ENCODE measurements at regions not wholly inside any gene's neighbourhood (a gene's known extent, or its start where the extent isn't known, plus 50 kb on each side); places are given as distances from the start of the nearest gene placed in this dataset.

GRCh38 chr14:44700694-44701093, 193.6 kb upstream of the FSCB start:
- no peak for DNase-seq

GRCh38 chr14:44700184-44700583, 193.1 kb upstream of the FSCB start:
- no peak for DNase-seq

DNA sequence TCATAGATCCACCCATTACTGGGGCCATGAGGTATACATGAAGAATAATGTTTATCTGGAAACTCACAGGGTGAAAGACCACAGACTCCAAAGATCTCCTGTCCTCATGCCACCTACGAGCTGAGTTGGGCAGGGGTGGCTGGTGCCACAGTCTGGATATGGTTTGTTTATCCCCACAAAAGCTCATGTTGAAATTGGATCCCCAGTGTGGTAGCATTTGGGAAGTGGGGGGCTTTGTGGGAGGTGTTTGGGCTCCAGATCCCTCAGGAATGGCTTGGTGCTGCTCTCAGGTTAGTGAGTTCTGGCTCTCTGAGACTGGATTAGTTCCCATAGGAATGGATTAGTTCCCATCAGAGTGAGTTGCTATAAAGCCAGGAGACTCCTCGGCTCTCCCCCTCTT, 192.3 kb upstream of the FSCB start:
- no peak for DNase-seq

DNA sequence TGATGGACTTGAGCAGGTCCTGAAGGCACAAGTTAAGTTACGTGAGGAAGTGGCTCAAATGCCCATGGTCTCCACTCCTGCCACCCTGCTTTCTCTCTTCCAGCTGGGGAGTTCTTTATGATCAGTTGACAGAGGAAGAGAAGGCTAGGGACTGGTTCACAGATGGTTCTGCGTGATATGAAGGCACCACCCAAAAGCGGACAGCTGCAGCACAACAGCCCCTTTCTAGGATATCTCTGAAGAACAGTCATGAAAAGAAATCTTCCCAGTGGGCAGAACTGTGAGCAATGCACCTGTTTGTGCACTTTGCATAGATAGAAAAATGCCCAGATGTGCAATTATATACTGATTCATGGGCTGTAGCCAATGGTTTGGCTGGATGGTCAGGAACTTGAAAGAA, 162.4 kb upstream of the FSCB start:
- no peak for DNase-seq

DNA sequence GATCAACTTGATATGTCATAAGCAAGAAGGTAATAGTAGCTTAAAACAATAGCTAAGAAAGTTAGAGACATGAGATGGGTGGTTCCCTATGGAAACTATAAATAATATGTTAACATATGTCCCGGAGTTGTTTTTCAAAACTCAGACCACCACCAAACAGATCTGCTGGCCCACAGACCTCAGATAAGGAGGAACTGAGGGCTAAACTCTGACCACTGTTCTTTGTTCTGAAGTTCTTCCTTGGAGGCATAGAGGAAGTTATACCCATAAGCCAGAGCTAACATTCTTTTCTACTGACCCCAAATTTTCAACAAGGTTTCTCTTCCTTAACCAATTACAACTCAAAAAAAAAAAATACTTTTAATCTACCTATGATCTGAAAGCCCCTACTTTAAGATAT, 156.1 kb upstream of the FSCB start:
- DNase-seq: no peak

DNA sequence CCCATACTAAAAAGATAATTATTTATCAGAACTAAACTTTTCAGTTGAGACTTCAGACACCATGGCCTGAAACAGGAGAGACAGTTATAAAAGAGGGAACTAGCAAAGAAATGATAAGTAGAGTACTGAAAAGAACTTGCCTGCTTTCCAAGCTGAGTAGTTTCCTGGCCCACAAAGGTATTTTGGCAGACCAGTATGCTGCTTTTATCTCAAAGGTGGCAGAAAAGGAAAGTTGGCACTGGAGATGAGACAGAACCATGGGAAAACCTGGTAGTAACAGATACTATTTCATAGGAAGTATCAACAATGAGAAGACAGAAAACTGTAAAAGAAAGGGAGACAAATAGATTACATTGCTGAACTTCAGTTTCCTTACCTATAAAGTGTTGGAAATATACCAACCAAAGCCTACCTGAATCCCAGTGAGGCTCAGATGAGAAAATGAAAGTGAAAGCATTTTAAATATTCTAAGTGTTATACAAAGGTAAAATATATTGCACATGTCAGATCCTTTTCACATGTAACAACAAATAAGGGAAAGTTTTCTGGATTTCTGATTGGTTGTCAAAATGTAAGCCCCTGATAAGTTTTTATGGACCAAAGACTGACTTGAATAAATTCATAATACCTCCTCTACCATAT, 155.3 kb upstream of the FSCB start:
- DNase-seq: no peak

GRCh38 chr14:44658389-44658696, 151.3 kb upstream of the FSCB start:
- no peak for DNase-seq

- DNase-seq: peak; percentile 91
Observed at GRCh38 chr14:44657696-44658388, 150.8 kb upstream of the FSCB start.

DNA sequence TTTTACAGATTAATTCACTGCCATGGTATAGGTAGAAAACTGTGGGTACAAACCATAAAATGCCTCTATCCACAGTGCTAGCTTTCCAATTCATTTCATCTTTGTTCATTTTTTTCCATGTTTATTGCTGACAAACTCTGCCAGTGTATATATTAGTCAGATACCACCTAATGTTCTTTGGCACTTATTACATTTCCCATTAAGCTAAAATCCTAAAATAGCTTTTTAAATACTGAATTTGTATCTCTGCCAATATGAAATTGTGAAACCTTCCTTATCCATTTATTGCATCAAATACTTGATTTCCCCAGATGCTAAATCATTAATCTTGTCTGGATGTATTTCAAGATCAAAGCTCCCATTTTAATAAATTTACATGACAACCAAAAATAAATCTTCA, 150.1 kb upstream of the FSCB start:
- DNase-seq: peak; percentile 53

DNA sequence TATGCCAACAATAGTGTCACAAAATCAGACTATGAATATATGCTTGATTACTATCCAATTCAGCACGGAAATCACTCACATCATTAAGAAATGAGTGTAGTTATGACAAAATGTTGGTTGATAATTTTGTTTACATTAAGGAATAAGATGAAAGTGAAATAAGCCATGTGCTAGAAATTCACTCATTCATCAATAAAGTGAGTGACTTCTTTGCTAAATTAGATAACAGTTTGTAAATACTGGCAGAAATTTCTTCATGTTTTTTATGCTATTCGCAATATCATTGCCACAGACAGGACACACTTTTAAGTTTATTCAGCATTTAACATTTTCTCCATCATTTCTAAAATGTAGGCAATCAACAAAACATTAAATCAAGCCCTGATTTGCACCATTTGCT, 147.5 kb upstream of the FSCB start:
- DNase-seq: no peak

GRCh38 chr14:44653641-44654040, 146.6 kb upstream of the FSCB start:
- DNase-seq: no peak

DNA sequence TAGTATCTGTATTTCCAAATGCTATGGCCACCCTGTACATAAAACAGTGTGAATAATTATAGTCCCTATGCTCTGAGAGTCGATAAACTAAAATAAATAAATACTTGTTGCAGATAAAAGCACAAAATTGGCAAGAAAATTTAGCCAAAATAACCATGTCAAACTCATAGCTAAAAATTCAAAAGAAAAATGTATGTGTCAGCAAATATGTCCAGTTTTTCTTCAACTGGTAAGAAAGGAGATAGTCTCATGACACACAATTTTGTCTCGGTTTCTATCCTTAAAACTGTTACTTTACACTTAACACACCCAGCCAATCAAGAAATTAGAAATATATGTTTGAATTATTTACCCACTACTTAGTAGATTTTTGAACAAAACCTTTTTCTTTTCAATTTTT, 145.6 kb upstream of the FSCB start:
- no peak for DNase-seq

DNA sequence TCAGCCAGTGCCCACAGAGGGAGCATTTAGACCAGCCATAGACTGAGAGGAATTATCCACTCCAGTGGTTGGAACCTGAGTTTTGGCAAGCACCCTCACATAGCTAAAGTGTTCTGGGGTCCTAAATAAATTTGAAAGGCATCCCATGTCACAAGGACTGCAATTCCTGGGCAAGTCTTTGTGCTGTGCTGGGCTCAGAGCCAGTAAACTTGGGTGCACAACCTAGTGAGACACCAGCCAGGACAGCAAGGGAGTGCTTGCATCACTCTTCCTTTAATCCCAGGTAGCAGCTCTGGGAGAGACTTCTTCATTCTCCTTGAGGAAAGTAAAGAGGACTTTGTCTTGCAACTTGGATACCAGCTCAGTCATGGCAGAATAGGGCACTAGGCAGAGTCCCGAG, 142.0 kb upstream of the FSCB start:
- no peak for DNase-seq

DNA sequence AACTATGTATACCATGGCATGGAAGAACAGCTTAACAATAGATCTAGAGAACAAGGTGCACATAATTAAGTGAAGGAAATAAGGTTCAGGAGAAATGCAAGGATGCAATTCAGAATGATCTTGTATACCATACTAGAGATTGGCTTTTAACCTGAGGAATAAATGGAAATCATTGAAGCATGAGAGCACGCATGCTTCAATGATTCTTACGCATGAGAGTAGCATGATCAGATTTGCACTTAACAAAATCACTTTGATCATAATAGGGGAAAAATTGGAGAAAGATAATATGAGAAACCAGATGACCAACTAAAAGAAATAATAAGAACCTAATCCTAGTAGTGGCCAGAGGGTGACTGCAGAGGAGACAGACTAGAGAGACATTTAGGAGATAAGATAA, 133.3 kb upstream of the FSCB start:
- DNase-seq: no peak

DNA sequence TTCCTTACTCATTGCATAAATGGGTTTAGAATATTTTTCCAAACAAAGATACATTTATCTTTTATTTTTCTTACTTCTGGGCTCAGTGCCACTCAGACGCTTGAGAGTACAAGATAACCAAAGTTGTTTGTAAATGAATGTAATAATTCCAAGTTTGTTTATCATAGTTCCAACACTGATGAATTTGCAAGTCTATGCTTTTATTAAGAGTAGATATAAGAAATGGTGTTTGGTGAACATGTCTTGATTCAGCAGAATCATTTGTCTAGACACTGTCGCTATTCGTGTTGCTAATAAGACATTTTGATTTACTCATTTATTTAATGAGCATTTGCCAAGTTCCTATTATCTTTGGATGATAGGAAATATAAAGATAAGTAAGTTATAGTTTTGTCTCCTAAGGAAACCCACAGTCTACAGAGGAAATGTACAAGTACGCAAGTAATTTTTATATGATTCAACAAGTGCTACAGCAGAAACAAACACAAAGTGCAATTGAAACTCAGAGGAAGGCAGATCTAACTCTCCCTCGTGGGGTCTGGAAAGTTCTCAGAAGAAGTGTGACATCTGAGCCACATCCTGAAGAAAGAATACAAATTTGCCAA, 132.8 kb upstream of the FSCB start:
- DNase-seq: no peak

GRCh38 chr14:44634692-44635091, 127.6 kb upstream of the FSCB start:
- DNase-seq: no peak

DNA sequence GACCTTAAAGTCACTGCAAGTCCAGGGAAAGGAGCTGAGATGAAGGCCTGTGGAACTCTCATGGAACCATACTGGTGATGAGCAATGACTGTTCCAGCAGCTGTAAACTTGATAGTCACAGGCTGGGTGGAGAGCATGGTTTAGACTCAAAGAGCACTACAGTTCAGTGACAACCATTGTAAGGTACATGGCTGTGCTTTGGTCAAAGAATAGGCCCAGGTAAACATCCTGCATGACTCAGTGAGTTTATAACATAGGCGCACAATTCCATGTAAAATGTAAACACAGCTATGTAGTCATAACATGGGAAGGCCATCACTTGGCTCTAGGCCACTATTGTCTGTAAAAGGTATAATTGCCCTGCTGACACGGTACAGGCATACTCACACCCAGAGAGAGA, 119.3 kb upstream of the FSCB start:
- no peak for DNase-seq

- DNase-seq: no peak
Observed at GRCh38 chr14:44625098-44625497, 118.0 kb upstream of the FSCB start.

GRCh38 chr14:44620121-44621019, 113.3 kb upstream of the FSCB start:
- no peak for DNase-seq

- DNase-seq: no peak
Observed at GRCh38 chr14:44616204-44616603, 109.1 kb upstream of the FSCB start.

- DNase-seq: no peak
Observed at GRCh38 chr14:44613061-44613712, 106.1 kb upstream of the FSCB start.

DNA sequence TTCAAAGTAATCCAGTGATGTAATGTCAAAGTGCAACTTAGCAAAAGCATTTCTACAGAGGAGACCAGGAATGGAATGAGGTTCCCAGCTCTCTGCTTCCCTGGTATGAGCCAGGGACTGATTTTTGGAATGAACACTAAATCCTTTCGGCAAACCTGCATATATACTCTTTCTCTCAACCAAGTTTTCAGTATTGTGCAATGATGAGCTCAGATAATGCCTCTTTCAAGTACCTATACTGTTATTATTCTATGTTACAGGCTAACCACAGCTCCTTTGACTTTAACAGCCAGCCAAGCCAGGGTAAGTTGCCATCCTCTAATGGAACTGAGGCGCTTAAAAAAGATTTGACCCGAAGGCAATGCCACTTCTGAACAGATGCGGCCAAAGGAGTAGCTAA, 104.9 kb upstream of the FSCB start:
- DNase-seq: no peak

GRCh38 chr14:44609876-44610510, 102.9 kb upstream of the FSCB start:
- no peak for DNase-seq
